Breast epithelium (tissue), 4 donors: ENCODE measurements at regions not wholly inside any gene's neighbourhood (a gene's known extent, or its start where the extent isn't known, plus 50 kb on each side); places are given as distances from the start of the nearest gene placed in this dataset.

Experiments
- DNase-seq, 2 donors: peaks; one replicate each; pipeline ENCODE4 v3.0.0-alpha.2; 2019; ENCODE audit warnings: low spot score in 2 of 2
- H3K27ac ChIP-seq, 2 donors: fragments of 200-600 bp; sonication (generic) in 1 of 2; one replicate each; pipeline ENCODE4 v1.5.1; 2016 to 2019; ENCODE audit warnings: mild to moderate bottlenecking in 1 of 2
- H3K27me3 ChIP-seq, 2 donors: fragments of 200-600 bp; sonication (generic) in 1 of 2; one replicate each; pipeline versions ENCODE4 v1.5.1 to v1.6.0; 2017 to 2019; ENCODE audit warnings: control low read depth in 1 of 2, mild to moderate bottlenecking in 1 of 2
- H3K36me3 ChIP-seq: fragments of 200-600 bp; one replicate; pipeline ENCODE4 v1.5.1; 2019
- H3K4me1 ChIP-seq, 2 donors: fragments of 200-600 bp; sonication (generic); one replicate each; pipeline ENCODE4 v1.5.1; 2016 to 2019; ENCODE audit warnings: control low read depth in 1 of 2
- H3K4me3 ChIP-seq, 3 donors: fragments of 200-600 bp; sonication (generic); 1 replicate in 2 of 3; 2 replicates in 1 of 3; pipeline ENCODE4 v1.5.1; 2016 to 2019; ENCODE audit warnings: mild to moderate bottlenecking in 3 of 3, moderate library complexity in 2 of 3
- H3K9me3 ChIP-seq, 2 donors: fragments of 200-600 bp; sonication (generic) in 1 of 2; one replicate each; pipeline ENCODE4 v1.5.1; 2016 to 2019; ENCODE audit warnings: control low read depth in 1 of 2
- POLR2A ChIP-seq: fragments of 450-650 bp; IDR thresholded peaks from one replicate; pipeline ENCODE4 v1.6.1; 2016; ENCODE audit warnings: antibody characterized with exemption, mild to moderate bottlenecking, moderate library complexity
- POLR2AphosphoS5 ChIP-seq, 3 donors: sonication (generic); formaldehyde crosslinking; IDR thresholded peaks; one replicate each; pipeline ENCODE4 v1.6.1; 2017; ENCODE audit warnings: antibody characterized with exemption in 3 of 3
- intact Hi-C: fragments of 100-400 bp; cut with DNase I; formaldehyde crosslinking; loops from one replicate; pipeline ENCODE4 v1.15.1; 2023; ENCODE audit warnings: low total_unique reads
- TF ChIP-seq, protein P1 (sequence below), 3 donors: fragments of 450-650 bp; IDR thresholded peaks; one replicate each; pipeline ENCODE4 v1.5.1; 2016 to 2017; ENCODE audit warnings: antibody characterized with exemption in 3 of 3, mild to moderate bottlenecking in 3 of 3, moderate library complexity in 3 of 3

DNA sequence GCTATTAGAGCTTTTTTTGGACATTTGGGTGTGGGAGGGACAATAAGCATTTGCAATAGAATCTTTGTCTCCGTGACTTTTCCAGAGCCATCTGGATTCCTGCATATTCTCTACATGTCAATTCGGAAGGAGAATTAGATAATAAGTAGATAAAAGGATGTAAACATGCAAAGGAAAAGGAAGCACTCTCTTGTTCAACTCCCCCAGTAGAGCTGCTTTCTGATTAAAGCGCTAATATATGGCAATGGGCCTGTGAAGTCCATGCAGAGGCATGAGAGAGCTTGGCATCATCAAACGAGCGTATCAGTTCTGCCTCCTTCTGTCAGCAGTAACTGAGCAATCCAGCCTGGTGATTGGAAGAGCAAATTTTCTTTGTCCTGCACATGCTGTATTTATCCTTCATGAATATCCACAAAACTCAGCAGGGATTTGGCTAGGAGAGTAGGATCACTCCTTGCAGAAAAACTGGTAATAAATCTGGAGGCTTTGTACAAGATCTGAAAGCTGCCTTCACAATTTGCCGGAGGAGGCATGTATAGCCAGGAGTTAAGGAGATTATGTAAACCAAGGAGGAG, 1752.9 kb downstream of the MAT2B start:
- Histone ChIP-seq H3K27ac (no peak overlapping the region), H3K9me3 (no peaks in the 10 kb centered on the region), H3K36me3 (no peaks in the 10 kb centered on the region), H3K4me3 (no peak overlapping the region), H3K27me3 (no peaks in the 10 kb centered on the region), H3K4me1 (no peaks in the 10 kb centered on the region)
- DNase-seq: no peak
- TF ChIP-seq, protein P1, sequence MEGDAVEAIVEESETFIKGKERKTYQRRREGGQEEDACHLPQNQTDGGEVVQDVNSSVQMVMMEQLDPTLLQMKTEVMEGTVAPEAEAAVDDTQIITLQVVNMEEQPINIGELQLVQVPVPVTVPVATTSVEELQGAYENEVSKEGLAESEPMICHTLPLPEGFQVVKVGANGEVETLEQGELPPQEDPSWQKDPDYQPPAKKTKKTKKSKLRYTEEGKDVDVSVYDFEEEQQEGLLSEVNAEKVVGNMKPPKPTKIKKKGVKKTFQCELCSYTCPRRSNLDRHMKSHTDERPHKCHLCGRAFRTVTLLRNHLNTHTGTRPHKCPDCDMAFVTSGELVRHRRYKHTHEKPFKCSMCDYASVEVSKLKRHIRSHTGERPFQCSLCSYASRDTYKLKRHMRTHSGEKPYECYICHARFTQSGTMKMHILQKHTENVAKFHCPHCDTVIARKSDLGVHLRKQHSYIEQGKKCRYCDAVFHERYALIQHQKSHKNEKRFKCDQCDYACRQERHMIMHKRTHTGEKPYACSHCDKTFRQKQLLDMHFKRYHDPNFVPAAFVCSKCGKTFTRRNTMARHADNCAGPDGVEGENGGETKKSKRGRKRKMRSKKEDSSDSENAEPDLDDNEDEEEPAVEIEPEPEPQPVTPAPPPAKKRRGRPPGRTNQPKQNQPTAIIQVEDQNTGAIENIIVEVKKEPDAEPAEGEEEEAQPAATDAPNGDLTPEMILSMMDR (IDR thresholded peaks at IDR 0.05): no peak
- intact Hi-C loops: no loop called here

DNA sequence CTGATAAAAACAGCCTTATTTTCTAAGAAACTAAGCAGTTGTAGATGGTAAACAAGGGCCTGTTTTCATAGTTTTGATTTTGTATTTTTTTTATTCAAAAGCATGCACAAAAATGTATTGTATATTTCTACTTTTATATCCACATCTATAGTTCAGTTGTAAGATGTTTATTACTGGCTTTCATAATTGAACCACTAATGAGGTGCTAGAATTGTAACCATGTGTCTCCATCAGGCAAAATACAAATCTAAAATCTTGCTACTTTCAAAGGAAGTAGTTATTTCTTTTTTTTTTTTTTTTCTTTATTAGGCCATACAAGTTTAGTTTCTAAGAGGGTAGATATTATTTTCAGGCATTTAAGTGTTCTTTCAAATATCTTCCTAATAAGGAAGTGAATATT, 1755.0 kb downstream of the MAT2B start:
- no peaks in the 10 kb centered on the region for H3K4me1 ChIP-seq
- H3K9me3 ChIP-seq: no peaks in the 10 kb centered on the region
- TF ChIP-seq, protein P1 (IDR thresholded peaks at IDR 0.05): no peak
- TF ChIP-seq POLR2AphosphoS5 (IDR thresholded peaks at IDR 0.05): no peak
- no peak for TF ChIP-seq POLR2A
- H3K4me3 ChIP-seq: no peak overlapping the region
- intact Hi-C loops: no loop called here
- no peak for DNase-seq
- no peaks in the 10 kb centered on the region for H3K27me3 ChIP-seq
- no peaks in the 10 kb centered on the region for H3K36me3 ChIP-seq
- H3K27ac ChIP-seq: no peak overlapping the region

DNA sequence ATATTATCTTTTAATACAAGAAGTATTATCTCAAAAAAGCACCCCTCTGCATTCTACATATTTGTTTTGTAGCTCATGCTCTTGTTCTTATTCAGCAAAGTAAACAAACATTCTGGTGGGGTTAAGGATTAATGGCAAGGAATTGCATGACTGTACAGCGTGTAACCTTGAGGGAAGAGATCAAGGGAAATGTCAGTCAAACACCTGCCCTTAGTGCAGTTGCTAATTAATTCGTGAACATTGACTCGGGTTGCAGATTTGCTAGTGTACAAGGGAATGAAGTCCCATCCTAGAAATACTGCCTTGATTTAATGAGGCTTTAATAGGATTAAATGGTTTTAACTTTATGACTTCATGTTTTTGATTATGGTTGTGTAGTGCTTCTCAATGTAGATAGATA, 1758.1 kb downstream of the MAT2B start:
- Histone ChIP-seq H3K4me3 (no peak overlapping the region), H3K36me3 (no peaks in the 10 kb centered on the region), H3K9me3 (no peaks in the 10 kb centered on the region), H3K27ac (no peak overlapping the region), H3K4me1 (no peaks in the 10 kb centered on the region), H3K27me3 (no peaks in the 10 kb centered on the region)
- TF ChIP-seq POLR2AphosphoS5 (IDR thresholded peaks at IDR 0.05) (no peak), POLR2A (no peak)
- TF ChIP-seq, protein P1 (IDR thresholded peaks at IDR 0.05): no peak
- intact Hi-C loops: no loop called here
- no peak for DNase-seq

DNA sequence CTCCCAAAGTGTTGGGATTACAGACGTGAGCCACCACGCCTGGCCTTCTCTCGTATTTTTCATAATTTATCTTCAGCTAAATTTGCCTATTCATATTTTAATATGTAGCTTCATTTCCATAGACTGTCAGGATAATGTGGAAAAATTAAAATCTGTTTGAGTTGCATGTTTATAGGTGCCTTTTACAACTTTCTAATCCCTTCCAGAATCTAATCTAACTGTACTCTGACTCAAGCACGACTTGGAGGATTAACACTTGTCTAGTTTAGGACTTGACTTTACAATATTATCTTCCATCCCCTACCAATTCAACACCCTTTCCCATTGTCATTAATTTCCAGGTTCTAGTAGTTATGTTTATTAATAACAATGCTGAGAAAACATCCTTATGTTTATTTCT, 1761.5 kb downstream of the MAT2B start:
- intact Hi-C loops: no loop called here

DNA sequence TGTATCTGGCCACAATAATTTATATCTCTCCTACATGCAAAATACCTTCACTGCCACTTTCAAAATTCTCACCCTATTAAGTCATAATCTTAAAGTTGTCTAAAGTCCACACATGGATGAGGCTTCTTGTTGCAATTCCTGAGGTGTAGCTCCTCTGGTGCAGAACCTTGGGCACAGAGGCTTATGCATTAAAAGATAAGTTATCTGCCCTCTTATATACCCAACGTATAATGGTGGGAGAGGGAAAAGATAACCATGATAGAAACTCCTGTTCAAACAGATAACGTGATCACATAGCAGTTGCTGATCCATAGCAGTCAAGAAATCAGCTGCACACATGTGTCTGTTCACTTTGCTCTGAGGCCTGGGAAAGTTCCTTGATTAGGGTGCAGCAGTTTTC, 1767.0 kb downstream of the MAT2B start:
- no peaks in the 10 kb centered on the region for H3K9me3 ChIP-seq
- H3K4me3 ChIP-seq: no peak overlapping the region
- H3K36me3 ChIP-seq: no peaks in the 10 kb centered on the region
- H3K4me1 ChIP-seq: no peaks in the 10 kb centered on the region
- no peaks in the 10 kb centered on the region for H3K27me3 ChIP-seq
- intact Hi-C loops: loop anchor here (2.0 kb wide), 1 partner anchor 44 kb away; no protein-coding TSS in a partner anchor
- no peak overlapping the region for H3K27ac ChIP-seq
- TF ChIP-seq, protein P1 (IDR thresholded peaks at IDR 0.05): no peak
- TF ChIP-seq POLR2A (no peak), POLR2AphosphoS5 (IDR thresholded peaks at IDR 0.05) (no peak)
- DNase-seq: no peak

More for the DNA sequence above, 1761.5 kb downstream of the MAT2B start:
- Histone ChIP-seq H3K4me1 (no peaks in the 10 kb centered on the region), H3K27me3 (no peaks in the 10 kb centered on the region), H3K27ac (no peak overlapping the region), H3K36me3 (no peaks in the 10 kb centered on the region), H3K9me3 (no peaks in the 10 kb centered on the region), H3K4me3 (no peak overlapping the region)
- no peak for TF ChIP-seq POLR2A
- TF ChIP-seq POLR2AphosphoS5 (IDR thresholded peaks at IDR 0.05): no peak
- TF ChIP-seq, protein P1 (IDR thresholded peaks at IDR 0.05): no peak
- DNase-seq: no peak
